Hindlimb muscle (tissue), 1 donor: ENCODE measurements at regions not wholly inside any gene's neighbourhood (a gene's known extent, or its start where the extent isn't known, plus 50 kb on each side); places are given as distances from the start of the nearest gene placed in this dataset.
"Not testable (repeated sequence)": the region's sequence is repeated elsewhere in the genome, so short reads cannot be mapped to it uniquely, and the experiment has no call there.

Experiments used
- DNase-seq: peaks from one replicate; pipeline ENCODE4 v3.0.0-alpha.2; 2013

- no peak for DNase-seq
These were observed 157.5 kb downstream of the ZFP36L2 start for GRCh38 chr2:43068631-43069517.

GRCh38 chr2:43068041-43068533 lies 158.3 kb downstream of the ZFP36L2 start:
- no peak for DNase-seq

- no peak for DNase-seq
These were observed 159.0 kb downstream of the ZFP36L2 start for GRCh38 chr2:43067254-43068040.

- not testable (repeated sequence) for DNase-seq
These were observed 159.7 kb downstream of the ZFP36L2 start for GRCh38 chr2:43066541-43067253.

- no peak for DNase-seq
These were observed 160.5 kb downstream of the ZFP36L2 start for GRCh38 chr2:43065871-43066270.

GRCh38 chr2:43065036-43065435 lies 161.4 kb downstream of the ZFP36L2 start:
- DNase-seq: no peak

- DNase-seq: not testable (repeated sequence)
These were observed 163.3 kb downstream of the ZFP36L2 start for GRCh38 chr2:43063096-43063495.

- no peak for DNase-seq
These were observed 164.3 kb downstream of the ZFP36L2 start for GRCh38 chr2:43062058-43062457.

GRCh38 chr2:43060390-43061016 lies 165.9 kb downstream of the ZFP36L2 start:
- no peak for DNase-seq

- peak; percentile 85 for DNase-seq
These were observed 167.1 kb downstream of the ZFP36L2 start for GRCh38 chr2:43059183-43059897.

GRCh38 chr2:43058726-43059110 lies 167.7 kb downstream of the ZFP36L2 start:
- DNase-seq: no peak

GRCh38 chr2:43057742-43058725 lies 168.4 kb downstream of the ZFP36L2 start:
- no peak for DNase-seq

- DNase-seq: no peak
These were observed 169.2 kb downstream of the ZFP36L2 start for GRCh38 chr2:43057026-43057741.

GRCh38 chr2:43055985-43056384 lies 170.4 kb downstream of the ZFP36L2 start:
- DNase-seq: no peak

GRCh38 chr2:43055086-43055912 lies 171.1 kb downstream of the ZFP36L2 start:
- DNase-seq: no peak

- DNase-seq: no peak
These were observed 172.0 kb downstream of the ZFP36L2 start for GRCh38 chr2:43054367-43054766.

- DNase-seq: no peak
These were observed 173.5 kb downstream of the ZFP36L2 start for GRCh38 chr2:43052944-43053306.

GRCh38 chr2:43052204-43052943 lies 174.0 kb downstream of the ZFP36L2 start:
- no peak for DNase-seq
